ENCODE measurements at regions not wholly inside any gene's neighbourhood (a gene's known extent, or its start where the extent isn't known, plus 50 kb on each side); places are given as distances from the start of the nearest gene placed in this dataset.

DNA sequence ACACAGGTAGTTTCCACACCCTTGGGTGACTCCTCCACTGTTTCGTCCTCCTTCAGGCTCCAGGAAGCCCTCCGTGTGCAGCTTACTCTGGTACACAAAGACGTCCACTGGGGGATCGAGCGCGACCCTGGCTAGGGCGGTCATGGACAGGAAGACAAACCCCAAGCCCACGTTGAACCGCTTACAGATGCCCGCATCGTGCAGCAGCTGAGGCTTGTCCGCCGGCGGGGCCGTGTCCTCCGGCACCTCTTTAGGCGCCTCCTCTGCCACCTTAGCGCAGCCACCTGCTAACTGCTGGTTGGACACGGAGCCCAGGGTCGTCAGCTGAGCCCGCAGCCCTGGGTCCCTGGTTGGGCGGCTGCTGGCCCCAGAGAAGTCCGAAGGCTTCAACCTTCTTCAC lies 309.0 kb upstream of the BTBD3 start:
- TF ChIP-seq, protein P1, sequence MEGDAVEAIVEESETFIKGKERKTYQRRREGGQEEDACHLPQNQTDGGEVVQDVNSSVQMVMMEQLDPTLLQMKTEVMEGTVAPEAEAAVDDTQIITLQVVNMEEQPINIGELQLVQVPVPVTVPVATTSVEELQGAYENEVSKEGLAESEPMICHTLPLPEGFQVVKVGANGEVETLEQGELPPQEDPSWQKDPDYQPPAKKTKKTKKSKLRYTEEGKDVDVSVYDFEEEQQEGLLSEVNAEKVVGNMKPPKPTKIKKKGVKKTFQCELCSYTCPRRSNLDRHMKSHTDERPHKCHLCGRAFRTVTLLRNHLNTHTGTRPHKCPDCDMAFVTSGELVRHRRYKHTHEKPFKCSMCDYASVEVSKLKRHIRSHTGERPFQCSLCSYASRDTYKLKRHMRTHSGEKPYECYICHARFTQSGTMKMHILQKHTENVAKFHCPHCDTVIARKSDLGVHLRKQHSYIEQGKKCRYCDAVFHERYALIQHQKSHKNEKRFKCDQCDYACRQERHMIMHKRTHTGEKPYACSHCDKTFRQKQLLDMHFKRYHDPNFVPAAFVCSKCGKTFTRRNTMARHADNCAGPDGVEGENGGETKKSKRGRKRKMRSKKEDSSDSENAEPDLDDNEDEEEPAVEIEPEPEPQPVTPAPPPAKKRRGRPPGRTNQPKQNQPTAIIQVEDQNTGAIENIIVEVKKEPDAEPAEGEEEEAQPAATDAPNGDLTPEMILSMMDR (IDR thresholded peaks at IDR 0.05): no peak
- TF ChIP-seq POLR2A (IDR thresholded peaks at IDR 0.05) (no peak), POLR2AphosphoS5 (IDR thresholded peaks at IDR 0.05) (no peak), EP300 (IDR thresholded peaks at IDR 0.05) (no peak)

All from sigmoid colon (tissue), 4 donors.